ENCODE measurements at regions not wholly inside any gene's neighbourhood (a gene's known extent, or its start where the extent isn't known, plus 50 kb on each side); places are given as distances from the start of the nearest gene placed in this dataset.

DNA sequence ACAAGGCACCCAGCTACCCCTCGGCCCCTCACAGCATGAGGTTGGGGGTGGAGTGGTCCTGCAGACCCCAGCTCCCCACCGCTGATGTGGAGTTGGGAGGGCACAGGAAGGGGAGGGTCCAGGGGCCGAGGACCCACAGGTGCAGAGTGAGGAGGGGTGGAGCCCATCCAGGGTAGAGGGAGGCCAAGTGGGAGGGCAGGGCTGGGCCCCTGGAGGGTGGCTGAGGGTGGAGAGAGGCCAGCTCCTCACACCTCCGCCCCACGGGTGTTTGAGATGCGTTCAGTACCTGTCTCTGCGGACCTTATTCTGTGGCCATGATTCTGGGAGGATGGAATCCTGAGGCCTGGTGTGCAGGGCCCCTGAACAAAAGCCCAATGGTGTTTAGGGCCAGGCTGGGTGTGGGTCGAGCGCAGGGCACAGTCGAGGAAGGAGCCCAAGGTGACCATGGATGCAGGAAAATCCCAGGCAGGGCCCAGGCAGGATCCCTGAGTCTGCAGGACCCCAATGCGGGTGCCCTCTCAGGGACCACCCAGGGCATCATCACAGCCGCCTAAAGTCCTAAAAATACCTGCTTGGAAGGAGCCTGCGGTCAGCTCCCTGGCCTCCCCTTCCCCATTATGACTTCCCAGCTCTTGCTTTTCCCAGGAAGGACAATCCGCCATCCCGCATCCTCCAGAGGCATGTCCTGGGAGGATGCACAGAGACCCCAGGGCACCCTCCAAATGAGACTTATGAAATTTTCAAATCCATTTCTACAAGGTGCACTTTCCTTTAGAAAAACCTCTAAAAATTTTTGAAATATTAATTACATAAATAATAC lies 377.1 kb upstream of the SFSWAP start:
- TF ChIP-seq, protein P1, sequence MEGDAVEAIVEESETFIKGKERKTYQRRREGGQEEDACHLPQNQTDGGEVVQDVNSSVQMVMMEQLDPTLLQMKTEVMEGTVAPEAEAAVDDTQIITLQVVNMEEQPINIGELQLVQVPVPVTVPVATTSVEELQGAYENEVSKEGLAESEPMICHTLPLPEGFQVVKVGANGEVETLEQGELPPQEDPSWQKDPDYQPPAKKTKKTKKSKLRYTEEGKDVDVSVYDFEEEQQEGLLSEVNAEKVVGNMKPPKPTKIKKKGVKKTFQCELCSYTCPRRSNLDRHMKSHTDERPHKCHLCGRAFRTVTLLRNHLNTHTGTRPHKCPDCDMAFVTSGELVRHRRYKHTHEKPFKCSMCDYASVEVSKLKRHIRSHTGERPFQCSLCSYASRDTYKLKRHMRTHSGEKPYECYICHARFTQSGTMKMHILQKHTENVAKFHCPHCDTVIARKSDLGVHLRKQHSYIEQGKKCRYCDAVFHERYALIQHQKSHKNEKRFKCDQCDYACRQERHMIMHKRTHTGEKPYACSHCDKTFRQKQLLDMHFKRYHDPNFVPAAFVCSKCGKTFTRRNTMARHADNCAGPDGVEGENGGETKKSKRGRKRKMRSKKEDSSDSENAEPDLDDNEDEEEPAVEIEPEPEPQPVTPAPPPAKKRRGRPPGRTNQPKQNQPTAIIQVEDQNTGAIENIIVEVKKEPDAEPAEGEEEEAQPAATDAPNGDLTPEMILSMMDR (conservative IDR thresholded peaks at IDR 0.05), result no peak
- no peak for TF ChIP-seq ZFX (IDR thresholded peaks at IDR 0.05)
